Right lobe of liver (tissue), 6 donors: ENCODE measurements at regions not wholly inside any gene's neighbourhood (a gene's known extent, or its start where the extent isn't known, plus 50 kb on each side); places are given as distances from the start of the nearest gene placed in this dataset.

Experiments
- ATAC-seq, 4 donors: fragments of 200-7000 bp; cut with Tn5 transposase; one replicate each; pipeline ENCODE4 v1.9.1; 2020; ENCODE audit warnings: mild to moderate bottlenecking in 4 of 4, moderate library complexity in 4 of 4
- DNase-seq, 3 donors: peaks; one replicate each; pipeline ENCODE4 v3.0.0-alpha.2; 2020
- H3K27ac ChIP-seq, 3 donors: fragments of 200-600 bp; one replicate each; pipeline ENCODE4 v1.8.0; 2022
- H3K27me3 ChIP-seq, 2 donors: fragments of 200-600 bp; one replicate each; pipeline ENCODE4 v1.8.0; 2022
- H3K36me3 ChIP-seq, 4 donors: fragments of 200-600 bp; sonication (generic) in 1 of 4; one replicate each; pipeline versions ENCODE4 v1.5.1 to v1.8.0; 2017 to 2022; ENCODE audit warnings: control low read depth in 1 of 4
- H3K4me1 ChIP-seq, 4 donors: fragments of 200-600 bp; sonication (generic) in 1 of 4; one replicate each; pipeline versions ENCODE4 v1.5.1 to v1.8.0; 2017 to 2022; ENCODE audit warnings: control low read depth in 1 of 4
- H3K4me3 ChIP-seq, 3 donors: fragments of 200-600 bp; one replicate each; pipeline ENCODE4 v1.8.0; 2022
- H3K9me3 ChIP-seq, 4 donors: fragments of 200-600 bp; sonication (generic) in 1 of 4; one replicate each; pipeline versions ENCODE4 v1.5.1 to v1.8.0; 2017 to 2022; ENCODE audit warnings: control low read depth in 1 of 4
- CTCF ChIP-seq, 4 donors: fragments of 200-600 bp in 3 of 4; fragments of 450-650 bp in 1 of 4; IDR thresholded peaks; one replicate each; pipeline versions ENCODE4 v1.5.1 to v1.8.0; 2016 to 2022; ENCODE audit warnings: antibody characterized with exemption in 4 of 4, mild to moderate bottlenecking in 2 of 4
- POLR2A ChIP-seq: fragments of 450-650 bp; IDR thresholded peaks from one replicate; pipeline ENCODE4 v1.6.1; 2017; ENCODE audit warnings: antibody characterized with exemption, mild to moderate bottlenecking
- WGBS: methylation state at CpG from one replicate; pipeline ENCODE4 v1.1.6; 2018; ENCODE audit warnings: low coverage, low lambda C conversion rate; ENCODE audit not compliant: insufficient coverage; ENCODE audit errors: missing lambda C conversion rate; 5-methylcytosine and 5-hydroxymethylcytosine counted together
- intact Hi-C, 2 donors: fragments of 100-400 bp; cut with DNase I; formaldehyde crosslinking; loops; one replicate each; pipeline versions ENCODE4 v1.11.2 to v1.14.1; 2022
- donor health status: DM: no; HTN: yes; CAD: no.
- donor health status: DM: no; HTN: no; CAD: no.
- donor health status: DM: no; HTN: no; CAD: no.
- donor health status: DM: no; HTN: yes; CAD: no.
- donor health status: DM: no; HTN: yes; CAD: no.

- no peaks in the 10 kb centered on the region for H3K4me1 ChIP-seq
- intact Hi-C loops = no loop called here
- no peak overlapping the region for H3K27ac ChIP-seq
- TF ChIP-seq CTCF (IDR thresholded peaks at IDR 0.05) = no peak
- no peak for TF ChIP-seq POLR2A
- DNase-seq = no peak
- H3K36me3 ChIP-seq = no peaks in the 10 kb centered on the region
- no peaks in the 10 kb centered on the region for H3K27me3 ChIP-seq
- ATAC-seq = no peak
- H3K9me3 ChIP-seq = no peaks in the 10 kb centered on the region
- no peak overlapping the region for H3K4me3 ChIP-seq
Observed at GRCh38 chr2:164275659-164276058, 345.6 kb downstream of the GRB14 start.

GRCh38 chr2:164260506-164260905 lies 360.8 kb downstream of the GRB14 start:
- intact Hi-C loops = no loop called here
- no peak for ATAC-seq
- 33% methylated on average over 2 of the region's 2 CpGs for WGBS

GRCh38 chr2:164257742-164258141 lies 363.5 kb downstream of the GRB14 start:
- Histone ChIP-seq H3K27ac (no peak overlapping the region), H3K36me3 (no peaks in the 10 kb centered on the region), H3K27me3 (no peaks in the 10 kb centered on the region), H3K4me1 (no peaks in the 10 kb centered on the region), H3K4me3 (no peak overlapping the region), H3K9me3 (no peaks in the 10 kb centered on the region)
- ATAC-seq (no peak), DNase-seq (no peak)
- 38% methylated on average over 3 of the region's 3 CpGs for WGBS
- TF ChIP-seq POLR2A (no peak), CTCF (IDR thresholded peaks at IDR 0.05) (no peak)
- intact Hi-C loops = no loop called here

More at GRCh38 chr2:164260506-164260905, 360.8 kb downstream of the GRB14 start:
- no peak for TF ChIP-seq CTCF (IDR thresholded peaks at IDR 0.05)
- TF ChIP-seq POLR2A = no peak
- Histone ChIP-seq H3K27me3 (no peaks in the 10 kb centered on the region), H3K9me3 (no peaks in the 10 kb centered on the region), H3K4me1 (no peaks in the 10 kb centered on the region), H3K27ac (no peak overlapping the region), H3K4me3 (no peak overlapping the region), H3K36me3 (no peaks in the 10 kb centered on the region)
- DNase-seq = no peak

DNA sequence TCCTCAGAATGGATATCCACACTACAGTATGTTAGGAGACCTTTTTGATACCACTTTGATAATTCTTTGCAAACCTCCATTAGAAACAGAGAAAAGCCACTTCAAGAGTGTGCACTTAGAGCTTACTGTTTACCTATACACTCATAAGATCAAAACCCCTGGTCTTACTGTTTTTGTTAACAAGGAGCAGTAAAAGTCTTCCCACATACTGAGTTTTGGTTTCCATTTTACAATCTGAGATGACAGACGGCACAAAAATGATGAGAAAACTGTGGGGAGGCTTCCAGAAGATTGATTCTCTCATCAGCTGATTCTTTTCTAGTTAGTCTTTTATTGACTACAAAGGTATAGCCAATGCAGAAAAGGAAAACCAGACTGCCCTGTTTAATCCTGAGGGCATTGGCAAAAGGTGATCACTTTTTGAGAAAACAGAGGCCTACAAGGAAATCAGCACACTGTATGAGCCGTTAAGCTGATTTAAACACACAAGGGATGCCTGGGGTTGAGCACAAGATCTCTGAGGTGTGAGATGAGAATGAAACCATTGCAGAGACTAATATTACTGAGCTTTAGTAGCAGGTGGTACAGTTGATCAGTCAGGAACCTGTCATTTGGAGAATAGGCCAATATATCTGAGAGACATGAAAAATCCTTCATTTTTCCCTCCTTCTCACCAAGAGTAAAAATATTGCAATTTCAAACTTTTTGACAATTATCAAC lies 368.6 kb downstream of the GRB14 start:
- DNase-seq = no peak
- H3K36me3 ChIP-seq = no peaks in the 10 kb centered on the region

More for the DNA sequence above, 368.6 kb downstream of the GRB14 start:
- H3K9me3 ChIP-seq = no peaks in the 10 kb centered on the region
- intact Hi-C loops = no loop called here
- ATAC-seq = no peak
- no peaks in the 10 kb centered on the region for H3K27me3 ChIP-seq
- TF ChIP-seq POLR2A (no peak), CTCF (IDR thresholded peaks at IDR 0.05) (no peak)
- no peak overlapping the region for H3K4me3 ChIP-seq
- H3K27ac ChIP-seq = no peak overlapping the region
- H3K4me1 ChIP-seq = no peaks in the 10 kb centered on the region
- WGBS = 14% methylated on average over 2 of the region's 2 CpGs
